Urinary bladder (tissue), 3 donors: ENCODE measurements at regions not wholly inside any gene's neighbourhood (a gene's known extent, or its start where the extent isn't known, plus 50 kb on each side); places are given as distances from the start of the nearest gene placed in this dataset.
A peak's percentile ranks its signal among the peaks of the same experiment; 100 is the strongest.

Source experiments
- DNase-seq: peaks from one replicate; pipeline ENCODE4 v3.0.0-alpha.2; 2015; ENCODE audit errors: extremely low spot score
- H3K27ac ChIP-seq: one replicate; pipeline ENCODE4 v1.5.1; 2013; ENCODE audit warnings: low read depth, mild to moderate bottlenecking, moderate library complexity
- H3K36me3 ChIP-seq: one replicate; pipeline ENCODE4 v1.6.1; 2013; ENCODE audit warnings: mild to moderate bottlenecking, moderate library complexity; ENCODE audit not compliant: insufficient read depth
- H3K4me1 ChIP-seq: one replicate; pipeline ENCODE4 v1.6.1; 2013; ENCODE audit warnings: mild to moderate bottlenecking, moderate library complexity; ENCODE audit not compliant: insufficient read depth
- H3K4me3 ChIP-seq: one replicate; pipeline ENCODE4 v1.5.1; 2013; ENCODE audit warnings: low read depth, low read length
- WGBS: extraction: QIAGEN DNeasy Blood & Tissue Kit; methylation state at CpG from one replicate; pipeline ENCODE4 v1.1.7; 2013; 5-methylcytosine and 5-hydroxymethylcytosine counted together
- donor health status: healthy with polysubstance abuse.
- donor health status: healthy.

DNA sequence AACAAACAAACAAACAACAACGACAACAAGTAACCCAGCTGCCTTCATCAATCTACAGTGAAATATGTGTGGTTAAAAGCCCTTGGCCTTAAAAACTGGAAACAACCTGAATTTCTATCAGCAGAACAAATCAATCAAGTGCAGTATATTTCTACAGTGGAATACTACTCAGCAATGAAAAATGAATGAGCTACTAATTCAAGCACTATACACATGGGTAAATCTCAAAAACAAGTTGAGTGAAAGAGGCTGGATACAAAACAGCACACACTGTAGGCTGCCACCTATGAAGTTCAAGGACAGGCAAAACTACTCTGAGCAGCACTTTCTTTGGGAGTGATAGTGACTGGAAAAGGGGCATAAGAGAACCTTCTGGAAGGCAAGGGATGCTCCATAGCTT is 395.5 kb upstream of the PROK2 start:
- WGBS = 89% methylated on average over 1 of the region's 1 CpG
- Histone ChIP-seq H3K4me1 (no peaks in the 10 kb centered on the region), H3K36me3 (no peaks in the 10 kb centered on the region), H3K27ac (no peak overlapping the region), H3K4me3 (no peak overlapping the region)
- DNase-seq = no peak

DNA sequence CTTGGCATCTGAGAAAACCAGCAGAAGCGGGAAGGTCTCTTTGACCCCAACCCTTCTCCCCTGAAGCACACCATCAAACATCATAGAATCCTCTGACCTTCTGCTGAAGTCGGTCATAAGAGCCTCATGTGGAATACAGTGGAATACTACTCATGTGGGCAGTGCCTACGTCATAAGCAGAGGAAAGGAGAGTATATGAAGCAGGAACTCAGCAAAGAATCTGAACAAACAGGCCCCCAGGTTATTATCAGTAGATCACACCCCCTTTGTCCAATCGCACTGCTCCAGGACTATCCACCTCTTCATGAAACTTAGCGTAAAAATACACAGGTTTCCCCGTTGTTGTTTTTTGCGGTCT is 394.1 kb upstream of the PROK2 start:
- H3K36me3 ChIP-seq = no peaks in the 10 kb centered on the region
- no peaks in the 10 kb centered on the region for H3K4me1 ChIP-seq
- H3K4me3 ChIP-seq = no peak overlapping the region
- H3K27ac ChIP-seq = no peak overlapping the region
- 95% methylated on average over 7 of the region's 7 CpGs for WGBS
- no peak for DNase-seq

DNA sequence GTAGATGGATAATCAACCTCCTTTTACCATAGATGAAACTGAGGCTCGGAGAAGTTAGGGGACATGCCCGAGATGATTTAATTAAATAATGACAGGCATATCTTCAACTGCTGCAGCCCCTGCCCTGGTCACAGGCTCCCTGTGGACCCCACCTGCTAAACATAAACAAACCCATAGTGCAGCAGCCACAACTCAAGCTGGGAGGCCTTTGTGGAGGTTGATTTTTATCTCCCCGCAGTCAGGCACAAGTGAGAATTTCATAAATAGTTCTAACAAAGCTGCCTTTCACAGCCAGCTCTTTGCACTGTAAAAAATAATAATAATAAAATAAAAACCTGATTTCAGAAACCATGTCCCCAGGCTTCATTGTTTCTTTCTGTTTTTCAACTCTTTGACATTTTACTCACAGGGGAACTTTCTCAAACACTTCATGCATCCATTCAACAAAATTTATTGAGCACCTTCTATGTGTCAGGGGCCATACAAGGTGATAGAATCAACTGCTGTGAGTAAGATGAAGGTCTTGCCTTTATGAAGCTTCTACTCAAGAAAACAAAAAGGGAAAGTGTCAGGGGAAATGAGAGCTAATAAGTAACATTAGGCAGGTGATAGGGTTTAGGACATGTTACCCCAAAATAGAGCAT is 393.6 kb upstream of the PROK2 start:
- 85% methylated on average over 3 of the region's 3 CpGs for WGBS
- Histone ChIP-seq H3K4me3 (no peak overlapping the region), H3K27ac (no peak overlapping the region), H3K36me3 (no peaks in the 10 kb centered on the region), H3K4me1 (no peaks in the 10 kb centered on the region)
- DNase-seq = no peak

DNA sequence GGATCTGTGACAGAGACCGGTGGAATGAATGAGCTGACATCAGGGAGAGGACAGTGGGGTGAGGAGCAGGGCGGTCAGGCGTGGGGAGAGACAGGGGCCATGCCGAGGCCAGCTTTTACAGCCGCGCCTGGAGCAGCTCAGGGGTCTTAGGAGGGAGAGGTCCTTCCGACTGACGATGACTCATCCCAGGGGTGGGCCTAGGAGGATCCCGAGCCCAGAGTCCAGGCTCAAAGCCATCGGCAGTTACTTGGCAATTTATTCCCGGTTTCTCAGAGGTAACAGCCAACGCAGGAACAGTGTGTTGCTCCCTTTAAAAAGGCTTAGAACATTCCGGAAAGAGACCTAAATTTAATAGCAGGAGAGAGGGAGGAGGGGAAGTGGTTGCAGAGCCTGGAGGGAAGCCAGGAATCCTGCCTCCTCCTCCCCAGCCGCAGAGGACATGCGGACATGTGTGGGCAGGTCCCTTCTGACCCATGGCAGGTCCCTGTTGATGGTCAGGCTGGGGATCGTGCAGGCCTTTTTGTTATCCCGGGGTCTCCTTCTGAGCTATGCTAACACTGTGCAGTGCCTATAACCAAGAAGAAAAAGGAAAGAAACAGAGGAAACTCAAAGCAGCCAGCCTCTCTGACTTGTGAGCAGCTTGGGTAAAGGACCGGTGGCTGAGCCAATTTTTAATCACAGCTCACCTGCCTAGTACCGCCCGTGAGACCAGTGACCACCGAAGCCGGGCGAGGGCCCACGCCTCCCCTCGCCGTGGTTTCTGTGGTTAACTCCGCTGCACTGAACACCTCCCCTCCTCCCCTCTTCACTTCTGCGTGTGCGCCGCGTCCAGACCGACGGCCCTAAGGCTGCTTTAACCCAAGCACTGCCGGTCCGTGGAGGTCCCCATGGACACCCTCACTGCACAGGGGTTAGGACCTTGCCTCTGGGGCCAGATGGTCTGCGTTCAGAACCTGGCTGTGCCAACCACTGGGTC is 392.4 kb upstream of the PROK2 start:
- 17% methylated on average over 36 of the region's 36 CpGs for WGBS
- DNase-seq = peak; percentile 67
- H3K4me1 ChIP-seq = no peaks in the 10 kb centered on the region
- no peaks in the 10 kb centered on the region for H3K36me3 ChIP-seq
- no peak overlapping the region for H3K4me3 ChIP-seq
- H3K27ac ChIP-seq = no peak overlapping the region

DNA sequence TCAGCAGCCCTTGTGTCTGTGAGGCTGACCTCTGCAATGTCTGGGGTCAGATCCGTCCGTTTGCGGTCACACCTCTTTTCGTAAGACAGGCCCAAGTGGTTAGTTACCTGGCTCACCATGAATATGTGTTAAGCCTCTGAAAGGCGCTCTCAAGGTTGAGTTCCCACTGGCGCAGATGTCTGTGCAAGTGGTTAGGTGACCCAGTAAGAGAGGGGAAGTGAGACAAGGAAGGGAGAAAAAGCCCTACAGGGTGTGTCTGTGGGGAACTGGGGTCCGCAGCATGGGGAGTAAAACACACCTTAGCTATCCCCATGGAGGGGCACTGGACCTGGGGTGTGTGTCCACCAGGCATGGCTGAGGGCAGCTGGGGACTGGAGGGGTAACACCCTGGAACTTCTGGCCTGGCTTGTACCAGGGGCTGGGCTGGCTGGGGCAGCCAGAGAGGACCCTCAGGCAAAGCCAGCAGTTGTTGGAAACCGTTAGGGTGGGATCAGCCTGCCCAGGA is 391.6 kb upstream of the PROK2 start:
- 85% methylated on average over 8 of the region's 8 CpGs for WGBS
- no peak overlapping the region for H3K4me3 ChIP-seq
- no peaks in the 10 kb centered on the region for H3K4me1 ChIP-seq

DNA sequence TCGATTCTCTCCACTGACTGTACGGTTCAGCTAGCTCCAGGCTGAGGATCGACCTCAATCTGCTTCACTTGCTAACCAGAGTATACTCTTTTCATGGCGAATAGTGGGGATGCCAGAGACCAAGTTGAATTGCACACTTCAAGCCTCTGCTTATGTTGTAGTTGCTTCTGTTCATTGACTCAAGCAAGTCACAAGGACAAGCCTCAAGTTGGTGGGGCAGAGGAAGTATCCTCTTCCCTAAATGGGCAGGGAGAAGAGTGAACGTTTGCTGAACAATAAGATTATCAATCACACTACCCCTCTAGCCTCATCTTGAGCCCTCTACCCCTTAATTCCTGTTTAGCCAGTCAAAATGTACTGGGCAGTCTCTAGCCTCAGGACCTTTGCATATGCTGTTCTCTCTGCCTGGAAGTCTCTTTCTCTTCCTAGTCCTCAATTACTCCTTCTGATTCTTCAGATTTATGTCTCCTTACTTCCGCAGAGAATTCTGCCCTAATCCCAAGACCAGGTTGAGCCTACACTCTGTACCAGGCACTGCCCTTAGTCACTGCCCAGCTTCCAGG is 390.4 kb upstream of the PROK2 start:
- Histone ChIP-seq H3K4me3 (no peak overlapping the region), H3K36me3 (no peaks in the 10 kb centered on the region), H3K4me1 (no peaks in the 10 kb centered on the region), H3K27ac (no peak overlapping the region)
- no peak for DNase-seq
- WGBS = 94% methylated on average over 6 of the region's 6 CpGs

More for the DNA sequence above, 391.6 kb upstream of the PROK2 start:
- no peaks in the 10 kb centered on the region for H3K36me3 ChIP-seq
- H3K27ac ChIP-seq = no peak overlapping the region
- no peak for DNase-seq

DNA sequence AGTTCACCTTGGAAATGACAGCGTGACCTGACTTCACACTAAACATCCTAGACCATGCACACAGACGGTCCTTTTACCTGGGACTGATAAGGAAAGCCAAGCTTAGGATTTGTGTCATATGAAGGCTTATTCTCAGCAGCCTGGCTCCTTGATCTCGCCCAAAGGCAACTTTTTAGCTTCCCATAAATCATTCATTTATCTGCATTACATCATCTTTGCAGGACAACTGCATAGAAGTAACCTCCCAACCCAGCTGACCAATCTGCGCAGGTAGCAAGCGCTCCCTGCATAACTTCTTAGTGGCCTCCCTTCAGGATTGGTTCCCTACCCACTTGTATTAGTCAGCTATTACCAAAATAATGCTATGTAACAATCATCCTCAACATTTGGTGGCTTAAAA is 389.9 kb upstream of the PROK2 start:
- H3K4me3 ChIP-seq = no peak overlapping the region
- no peaks in the 10 kb centered on the region for H3K4me1 ChIP-seq
- no peak overlapping the region for H3K27ac ChIP-seq
- no peak for DNase-seq
- WGBS = 72% methylated on average over 5 of the region's 5 CpGs
- H3K36me3 ChIP-seq = no peaks in the 10 kb centered on the region

DNA sequence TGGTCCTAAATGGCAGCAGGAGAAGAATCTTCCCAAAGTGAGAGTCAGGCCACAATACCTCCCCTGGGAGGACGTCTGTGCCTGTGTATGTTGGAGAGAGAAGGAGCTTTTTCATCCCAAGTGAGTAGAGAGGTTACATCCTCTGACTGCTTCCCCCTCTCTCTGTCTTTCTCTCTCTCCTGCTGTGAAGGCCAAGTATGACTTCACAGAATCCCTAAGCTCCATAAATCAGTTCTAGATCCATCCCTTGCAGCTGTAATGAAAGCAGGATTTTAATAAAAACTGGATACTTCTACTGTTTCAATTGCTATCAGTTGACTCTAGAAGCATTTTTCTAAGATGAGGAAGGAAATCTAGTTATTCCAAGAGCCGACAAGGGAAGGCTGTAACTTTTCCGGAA is 389.1 kb upstream of the PROK2 start:
- 14% methylated on average over 3 of the region's 3 CpGs for WGBS
- no peaks in the 10 kb centered on the region for H3K4me1 ChIP-seq
- H3K36me3 ChIP-seq = no peaks in the 10 kb centered on the region
- no peak overlapping the region for H3K27ac ChIP-seq
- H3K4me3 ChIP-seq = no peak overlapping the region
- DNase-seq = no peak

DNA sequence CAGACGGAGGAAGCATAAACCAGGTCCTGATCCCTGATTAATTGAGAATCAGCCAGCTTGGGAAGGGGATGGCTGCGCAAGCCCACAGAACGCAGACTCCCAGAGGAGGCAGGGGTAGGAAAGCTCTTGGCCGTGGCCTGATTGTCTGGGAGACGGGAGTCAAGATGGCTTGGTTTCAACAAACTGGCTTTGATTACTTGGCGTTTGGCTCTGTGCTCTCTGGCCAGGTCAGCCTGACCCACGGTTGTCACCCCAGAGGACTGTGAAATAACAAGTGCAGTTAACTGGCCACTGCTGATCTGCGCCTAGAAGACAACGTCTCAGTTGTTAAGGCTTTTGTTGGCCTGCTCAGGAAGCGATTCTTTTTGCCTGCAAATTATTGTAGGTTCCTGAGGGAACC is 387.0 kb upstream of the PROK2 start:
- H3K4me1 ChIP-seq = no peaks in the 10 kb centered on the region
- 38% methylated on average over 10 of the region's 10 CpGs for WGBS
- no peak overlapping the region for H3K27ac ChIP-seq
- DNase-seq = no peak
- no peak overlapping the region for H3K4me3 ChIP-seq
- no peaks in the 10 kb centered on the region for H3K36me3 ChIP-seq

DNA sequence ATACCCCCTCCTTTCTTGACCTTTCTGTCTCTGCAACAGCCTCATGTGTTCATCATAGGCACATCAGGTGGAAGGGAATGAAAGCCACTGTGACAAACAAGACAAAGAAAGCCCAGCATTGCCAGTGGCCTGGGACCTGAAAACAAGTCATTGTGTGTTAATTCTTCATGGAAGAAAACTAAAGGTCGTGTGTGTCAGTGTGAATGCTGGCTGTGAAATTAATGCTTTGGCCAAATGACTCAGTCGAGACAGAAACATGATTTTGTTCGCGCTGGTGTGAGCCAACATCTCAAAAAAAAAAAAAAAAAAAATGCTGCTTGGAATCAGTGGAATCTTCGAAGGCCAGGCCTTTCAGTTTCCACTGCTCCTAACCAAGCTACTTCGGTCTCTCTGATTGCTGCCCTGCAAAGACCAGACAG is 386.5 kb upstream of the PROK2 start:
- no peaks in the 10 kb centered on the region for H3K36me3 ChIP-seq
- no peak overlapping the region for H3K27ac ChIP-seq
- H3K4me1 ChIP-seq = no peaks in the 10 kb centered on the region
- no peak for DNase-seq
- no peak overlapping the region for H3K4me3 ChIP-seq
- 23% methylated on average over 6 of the region's 6 CpGs for WGBS

DNA sequence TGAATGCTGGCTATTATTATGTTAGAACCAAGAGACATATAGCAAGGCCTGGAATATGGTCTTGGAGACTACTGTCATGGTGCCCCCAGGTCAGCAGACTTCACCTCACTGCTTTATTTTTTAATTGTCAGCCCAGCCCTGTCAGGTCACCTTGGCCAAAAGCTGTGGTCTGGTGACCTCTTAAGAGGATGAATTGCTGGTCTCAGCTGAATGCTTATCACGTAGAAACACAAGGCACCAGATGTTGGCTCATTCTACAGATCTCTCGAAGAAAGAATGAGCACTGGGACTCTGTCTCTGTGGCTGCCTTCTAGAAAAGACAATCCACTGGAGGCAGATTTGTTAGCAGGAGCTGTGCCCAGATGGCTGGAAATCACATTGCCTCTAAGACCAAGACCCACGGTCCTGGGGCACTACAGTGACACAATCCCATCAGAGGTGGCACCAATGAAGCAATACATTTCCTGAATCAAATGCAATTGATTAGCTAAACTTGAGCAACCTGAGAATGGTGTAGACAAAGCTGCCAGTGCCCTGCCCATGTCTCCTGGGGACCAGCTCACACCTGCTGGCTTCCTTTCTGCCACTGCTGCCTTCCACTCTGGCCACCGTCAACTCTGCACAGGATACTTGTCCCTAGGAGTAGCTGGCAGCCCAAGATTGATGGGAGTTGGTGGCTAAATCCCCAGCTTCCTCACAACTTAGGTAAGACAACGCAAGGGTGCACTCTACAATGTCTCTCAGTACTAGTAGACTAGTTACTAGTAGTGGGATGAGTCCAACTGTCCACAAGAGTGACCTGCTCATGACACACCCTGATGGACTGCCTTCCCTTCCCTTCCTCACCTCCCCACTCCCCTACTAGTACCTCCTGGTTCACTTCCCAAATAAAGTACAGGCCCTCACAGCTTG is 384.9 kb upstream of the PROK2 start:
- 94% methylated on average over 5 of the region's 5 CpGs for WGBS
- H3K4me3 ChIP-seq = no peak overlapping the region
- H3K4me1 ChIP-seq = no peaks in the 10 kb centered on the region
- no peak overlapping the region for H3K27ac ChIP-seq
- no peaks in the 10 kb centered on the region for H3K36me3 ChIP-seq
- no peak for DNase-seq

DNA sequence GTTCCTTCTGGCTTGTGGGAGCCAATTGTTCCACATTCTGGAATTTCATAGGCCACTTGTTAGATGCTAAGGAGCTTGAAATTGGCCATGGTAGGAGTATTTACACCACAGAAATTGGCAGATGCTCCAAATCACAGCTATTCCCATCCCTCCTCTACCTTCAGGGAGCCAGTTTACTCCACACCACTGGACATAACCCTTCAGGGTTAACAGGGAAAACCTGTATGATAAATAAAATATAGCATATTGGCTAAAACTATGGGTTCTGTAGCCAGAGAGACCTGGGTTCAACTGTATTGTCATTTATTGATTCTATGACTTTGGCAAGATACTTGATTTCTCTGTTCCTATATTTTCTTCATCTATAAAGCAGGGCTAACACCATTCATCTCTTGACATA is 384.2 kb upstream of the PROK2 start:
- H3K4me3 ChIP-seq = no peak overlapping the region
- H3K4me1 ChIP-seq = no peaks in the 10 kb centered on the region
- no peaks in the 10 kb centered on the region for H3K36me3 ChIP-seq
- no peak overlapping the region for H3K27ac ChIP-seq
- no peak for DNase-seq

DNA sequence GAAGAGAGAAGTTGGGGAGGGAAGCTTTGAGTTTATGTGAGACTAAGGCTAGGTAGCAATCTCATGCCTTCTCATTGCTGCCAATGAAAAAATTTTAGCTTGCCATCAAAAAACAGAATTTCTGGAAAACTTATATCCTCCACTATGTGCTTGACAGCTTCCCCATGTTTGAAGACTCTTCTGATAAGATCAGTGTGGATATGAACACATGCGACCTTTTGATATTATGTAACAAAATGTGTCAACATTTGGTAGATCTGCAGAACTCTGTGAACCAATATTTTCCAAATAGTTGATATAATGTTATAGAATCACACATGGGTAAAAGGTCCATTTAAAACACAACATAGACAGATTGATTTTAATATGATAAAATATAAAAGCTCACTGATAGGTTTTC is 380.9 kb upstream of the PROK2 start:
- Histone ChIP-seq H3K27ac (no peak overlapping the region), H3K4me3 (no peak overlapping the region)

More for the DNA sequence above, 380.9 kb upstream of the PROK2 start:
- WGBS = 93% methylated on average over 1 of the region's 1 CpG
- DNase-seq = no peak
- H3K4me1 ChIP-seq = no peaks in the 10 kb centered on the region
- no peaks in the 10 kb centered on the region for H3K36me3 ChIP-seq
